ENCODE measurements at regions not wholly inside any gene's neighbourhood (a gene's known extent, or its start where the extent isn't known, plus 50 kb on each side); places are given as distances from the start of the nearest gene placed in this dataset.
"Not testable (repeated sequence)": the region's sequence is repeated elsewhere in the genome, so short reads cannot be mapped to it uniquely, and the experiment has no call there.

DNA sequence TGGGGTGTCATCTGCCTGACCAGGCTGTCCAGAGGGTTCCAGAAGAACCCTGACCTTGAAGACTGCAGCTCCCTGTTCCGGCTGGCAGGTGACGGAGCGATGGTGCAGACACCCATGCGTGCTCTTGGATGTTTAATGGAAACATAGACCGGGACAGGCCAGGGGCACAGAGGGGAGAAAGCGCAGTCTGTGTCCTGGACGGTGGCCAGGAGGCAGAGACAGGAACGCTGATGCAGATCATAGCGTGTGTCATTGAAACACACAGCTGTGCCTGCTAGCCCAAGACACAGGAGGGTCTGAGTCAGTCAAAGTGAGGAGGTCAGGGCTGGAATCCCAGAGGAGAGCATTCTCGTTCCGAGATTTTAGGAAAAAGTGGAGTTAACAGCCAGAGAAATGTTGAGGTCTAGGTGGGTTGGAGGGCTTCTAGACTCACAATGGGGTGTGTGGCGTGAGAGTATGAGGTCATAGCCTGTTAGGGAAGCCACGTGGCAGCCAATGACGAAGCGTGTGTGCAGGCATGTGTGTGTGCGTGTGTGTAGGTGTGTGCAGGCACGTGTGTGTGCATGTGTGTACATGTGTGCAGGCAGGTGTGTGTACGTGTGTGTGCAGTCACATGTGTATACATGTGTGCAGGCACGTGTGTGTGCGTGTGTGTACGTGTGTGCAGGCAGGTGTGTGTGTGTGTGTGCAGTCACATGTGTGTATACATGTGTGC is 167.0 kb downstream of the ERMARD start:
- no peak for ATAC-seq

GRCh38 chr6:169917153-169917552 is 165.7 kb downstream of the ERMARD start:
- ATAC-seq: no peak

GRCh38 chr6:169915769-169916550 is 164.5 kb downstream of the ERMARD start:
- ATAC-seq: peak; percentile 35

- not testable (repeated sequence) for ATAC-seq
Measured at GRCh38 chr6:169913745-169914144, 162.3 kb downstream of the ERMARD start.

DNA sequence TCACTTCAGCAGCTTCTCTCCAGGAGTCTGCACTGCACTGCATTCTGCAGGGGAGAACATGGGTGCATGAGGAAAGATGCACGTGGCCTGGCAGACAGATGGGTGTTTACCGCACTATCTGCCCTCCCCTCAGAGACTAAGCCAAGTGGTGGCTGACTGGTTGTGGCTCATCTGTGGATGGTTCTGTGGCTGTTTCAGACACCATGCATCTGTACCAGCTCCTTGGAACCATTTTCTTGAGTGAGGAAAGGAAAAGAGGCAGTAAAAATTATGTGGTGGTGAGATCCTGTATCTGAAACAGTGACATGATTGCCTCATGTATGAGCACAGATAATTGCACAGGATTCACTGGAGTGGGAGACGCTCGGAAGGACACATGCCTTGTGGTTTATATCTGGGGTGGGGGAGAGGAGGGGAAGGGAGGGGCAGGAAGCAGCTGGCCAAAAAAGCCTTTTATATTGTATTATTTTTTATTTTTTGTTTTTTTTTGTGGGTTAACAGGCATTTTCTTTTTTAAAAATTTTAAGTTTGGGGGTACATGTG is 161.7 kb downstream of the ERMARD start:
- ATAC-seq: no peak

DNA sequence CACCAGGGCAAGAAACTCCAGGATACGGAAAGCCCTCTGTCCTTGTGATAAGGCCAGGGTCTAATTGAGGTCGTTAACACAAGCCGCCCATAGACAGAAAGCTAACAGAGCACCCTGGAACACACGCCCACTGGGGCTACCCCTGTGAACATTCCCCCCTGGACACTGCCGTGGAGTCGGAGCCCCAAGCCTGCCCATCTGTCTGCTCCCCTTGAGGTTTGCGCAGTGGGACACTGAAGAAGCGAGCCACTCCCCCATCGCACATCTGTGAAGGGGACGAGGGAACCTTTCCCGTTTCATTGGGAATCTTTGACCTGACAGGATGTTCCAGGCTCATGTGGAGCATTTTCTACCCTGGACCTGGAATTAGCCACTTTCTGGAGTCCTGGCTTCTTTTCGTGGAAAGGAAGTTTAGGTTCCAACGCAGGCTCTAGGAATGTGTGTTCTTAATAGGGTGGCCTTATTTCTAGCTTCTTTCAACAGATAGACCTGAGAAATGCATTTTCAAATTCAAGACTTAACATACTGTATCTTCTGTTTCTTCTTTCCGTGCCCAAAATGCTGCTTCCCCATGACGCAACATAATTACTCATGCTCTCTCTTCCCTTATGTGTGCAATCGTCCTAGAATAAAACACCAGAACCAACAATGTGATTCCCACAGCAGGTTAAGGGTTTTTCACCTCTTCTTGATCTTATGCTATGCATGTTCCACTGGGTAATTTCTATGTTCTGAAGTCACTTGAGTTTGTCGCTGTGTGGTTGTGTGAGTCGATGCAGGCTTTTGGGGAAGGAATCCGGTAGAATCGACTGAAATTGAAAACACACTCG is 161.1 kb downstream of the ERMARD start:
- no peak for ATAC-seq

GRCh38 chr6:169911264-169912263 is 160.1 kb downstream of the ERMARD start:
- ATAC-seq: no peak

GRCh38 chr6:169909113-169909512 is 157.7 kb downstream of the ERMARD start:
- ATAC-seq: no peak

DNA sequence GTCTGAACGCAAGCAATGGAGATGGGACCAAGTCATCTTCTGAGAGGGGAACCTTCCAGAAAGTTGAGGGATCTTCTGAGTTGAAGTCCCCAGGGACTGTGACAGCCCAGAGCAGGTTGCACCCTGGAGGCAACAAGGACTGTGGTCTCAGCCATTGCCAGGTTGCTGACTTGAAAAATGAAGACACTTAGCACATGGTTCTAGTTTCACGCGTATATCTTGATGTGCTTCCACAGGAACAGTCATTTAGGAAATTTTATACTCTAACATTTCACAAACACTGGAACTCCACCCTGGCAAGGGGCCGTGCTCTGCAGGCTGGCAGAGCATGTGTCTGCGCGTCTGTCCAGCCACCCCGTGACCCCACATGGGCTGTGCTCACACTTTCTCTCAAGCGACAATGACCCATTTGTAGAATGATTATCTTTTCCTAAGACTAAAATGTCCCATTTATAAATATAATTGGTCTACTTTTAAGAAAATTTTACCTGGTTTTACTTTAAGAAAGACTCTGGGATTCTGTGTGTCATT is 157.0 kb downstream of the ERMARD start:
- ATAC-seq: no peak

DNA sequence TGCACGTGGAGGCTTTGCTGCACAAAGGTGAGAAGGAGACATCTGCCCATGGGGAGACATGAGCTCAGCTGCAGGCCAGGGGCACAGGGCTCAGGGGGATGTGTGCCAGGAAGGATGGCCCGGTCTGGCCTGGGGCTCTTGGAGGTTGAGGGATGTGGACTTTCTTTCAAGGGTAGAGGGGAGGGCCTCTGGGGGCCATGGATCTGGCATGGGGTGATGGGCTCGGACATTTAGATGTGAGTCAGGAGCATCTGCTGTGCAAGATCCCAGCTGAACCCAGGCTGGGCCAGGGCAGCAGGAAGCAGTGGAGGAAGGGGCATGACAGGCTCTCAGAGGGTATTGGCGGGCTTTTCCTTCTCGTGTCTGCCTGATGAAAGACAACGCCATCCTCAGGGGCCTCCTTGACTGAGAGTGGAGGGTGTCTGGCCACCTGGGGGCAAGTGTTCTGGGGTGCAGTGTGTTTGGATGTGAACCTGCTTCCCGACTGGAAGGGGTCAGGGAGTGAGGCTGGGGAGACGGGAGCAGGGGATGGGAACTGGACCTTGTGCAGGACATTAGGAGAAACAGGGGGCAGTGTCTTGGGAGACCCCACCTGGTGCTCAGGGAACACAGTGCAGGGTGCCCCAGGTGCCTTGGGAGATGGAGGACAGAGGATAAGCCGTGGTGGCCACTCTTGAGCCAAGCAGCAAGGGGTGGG is 156.1 kb downstream of the ERMARD start:
- ATAC-seq: no peak

DNA sequence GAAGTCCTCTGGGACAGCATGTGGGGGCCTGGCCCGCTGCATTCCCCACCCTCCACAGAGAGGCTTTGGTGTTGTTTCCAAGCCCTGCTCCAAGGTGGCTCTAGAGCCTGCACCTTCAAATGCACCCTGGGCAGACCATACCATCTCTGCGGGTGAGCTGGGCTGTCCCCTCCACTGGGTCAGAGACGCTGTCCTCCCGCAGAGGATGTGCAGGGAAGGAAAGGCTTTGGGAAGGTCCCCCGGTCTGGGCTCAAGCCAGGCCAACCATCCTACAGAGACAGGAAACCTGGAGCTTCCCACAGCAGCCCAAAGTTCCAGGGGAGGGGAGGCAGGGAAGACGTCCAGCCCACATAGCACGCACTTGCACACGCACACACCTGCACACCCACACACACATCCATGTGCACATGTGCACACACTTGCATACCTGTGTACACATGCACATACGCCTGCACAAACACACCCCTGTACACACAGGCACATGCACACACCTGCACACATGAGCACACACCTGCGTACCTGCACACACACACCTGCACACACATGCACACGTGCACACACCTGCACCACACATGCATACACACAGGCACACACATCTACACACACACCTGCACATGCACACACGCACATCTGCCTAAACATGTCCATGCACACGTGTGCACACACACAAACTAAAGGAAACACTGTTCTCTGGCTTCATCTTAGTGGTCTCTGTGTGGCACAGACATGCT is 155.4 kb downstream of the ERMARD start:
- peak; percentile 25 for ATAC-seq

DNA sequence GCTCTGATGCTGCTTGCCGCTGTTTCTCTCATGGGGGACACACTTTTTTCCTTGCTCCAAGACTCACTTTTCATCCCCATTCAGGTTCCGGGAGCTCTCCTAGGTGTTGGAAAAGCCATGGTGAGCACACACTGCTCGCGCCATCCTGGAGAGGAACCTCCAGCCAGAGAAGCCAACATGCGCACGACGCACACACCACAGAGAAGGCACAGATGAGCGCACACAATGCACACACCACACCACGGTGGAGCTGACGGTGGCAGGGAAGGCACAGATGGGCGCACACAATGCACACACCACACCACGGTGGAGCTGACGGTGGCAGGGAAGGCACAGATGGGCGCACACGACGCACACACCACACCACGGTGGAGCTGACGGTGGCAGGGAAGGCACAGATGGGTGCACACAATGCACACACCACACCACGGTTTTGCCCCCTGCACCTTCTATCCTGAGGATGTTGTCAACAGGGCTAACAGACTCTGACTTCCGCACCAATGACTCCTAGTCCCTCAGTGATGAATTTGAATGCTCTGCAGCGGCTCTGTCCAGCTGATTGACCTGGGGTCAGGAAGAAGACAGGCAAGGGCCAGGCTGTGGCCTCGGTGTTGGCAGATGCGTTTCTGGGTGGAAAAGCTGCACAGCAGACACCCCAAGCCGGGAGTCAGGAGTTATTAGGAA is 154.7 kb downstream of the ERMARD start:
- ATAC-seq: no peak

- ATAC-seq: peak; percentile 67
Measured at GRCh38 chr6:169905041-169905807, 153.8 kb downstream of the ERMARD start.

- ATAC-seq: no peak
Measured at GRCh38 chr6:169904051-169904922, 152.9 kb downstream of the ERMARD start.

GRCh38 chr6:169903122-169903521 is 151.7 kb downstream of the ERMARD start:
- ATAC-seq: no peak

- no peak for ATAC-seq
Measured at GRCh38 chr6:169902604-169903003, 151.2 kb downstream of the ERMARD start.

- no peak for ATAC-seq
Measured at GRCh38 chr6:169902070-169902469, 150.6 kb downstream of the ERMARD start.

All from esophagus mucosa (tissue), 1 donor.